Eye (tissue), 1 donor: ENCODE measurements at regions not wholly inside any gene's neighbourhood (a gene's known extent, or its start where the extent isn't known, plus 50 kb on each side); places are given as distances from the start of the nearest gene placed in this dataset.
"Not testable (repeated sequence)": the region's sequence is repeated elsewhere in the genome, so short reads cannot be mapped to it uniquely, and the experiment has no call there.

Source experiments
- DNase-seq: peaks from one replicate; pipeline ENCODE4 v3.0.0-alpha.2; 2015

DNA sequence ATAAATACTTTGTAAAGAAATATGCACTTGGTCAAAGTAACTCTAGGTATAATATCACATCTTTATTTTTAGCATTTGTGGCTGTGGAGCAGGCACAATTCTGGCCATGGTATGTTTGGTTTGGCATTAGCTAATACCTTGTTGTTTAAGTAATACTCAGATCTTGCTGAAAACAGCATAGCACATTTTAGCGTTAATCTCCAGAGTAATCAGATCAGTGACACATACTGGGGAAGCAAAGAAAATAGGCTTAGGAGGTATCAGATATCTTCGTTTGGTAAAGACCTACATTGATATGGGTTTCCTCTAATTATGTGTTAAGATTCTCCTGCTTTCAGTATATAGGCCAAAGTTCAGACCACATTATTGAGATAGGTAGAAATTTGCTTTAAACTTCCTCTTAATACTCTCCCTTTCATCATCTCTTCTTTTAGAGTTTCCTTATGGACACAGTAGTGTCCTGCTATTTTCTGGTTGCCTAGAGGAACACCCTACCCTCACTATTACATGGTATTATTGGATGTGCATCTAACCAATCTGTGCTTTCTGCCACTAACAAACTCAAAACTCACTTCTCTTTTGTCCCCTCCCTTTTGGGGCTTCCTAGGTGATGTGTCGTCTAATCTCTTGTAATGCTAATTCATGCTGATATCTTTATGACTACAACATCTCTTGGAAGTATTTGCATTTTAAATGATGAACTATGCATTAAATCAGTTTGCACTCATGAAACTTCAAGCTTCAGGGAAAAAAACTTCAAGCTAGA, 437.3 kb upstream of the ADAMTSL1 start:
- DNase-seq: no peak

DNA sequence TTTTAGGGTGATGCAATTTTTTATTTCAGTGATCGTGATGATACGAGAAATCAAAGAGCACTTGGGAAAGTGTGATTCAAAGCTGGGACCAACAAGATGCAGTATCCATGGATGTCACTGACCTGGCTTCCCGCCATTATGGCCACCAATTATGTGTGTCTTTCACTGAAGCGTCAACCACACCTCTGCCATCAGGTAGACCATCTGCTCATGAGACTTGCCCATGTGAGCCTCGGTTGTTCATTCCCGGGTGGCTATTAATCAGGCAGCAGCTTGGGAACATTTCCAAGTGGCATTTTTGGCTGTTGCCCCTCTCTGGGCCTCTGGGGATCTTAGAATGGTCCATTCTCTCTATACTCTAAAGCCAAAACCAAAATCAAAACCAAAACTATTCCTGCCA, 436.0 kb upstream of the ADAMTSL1 start:
- no peak for DNase-seq

DNA sequence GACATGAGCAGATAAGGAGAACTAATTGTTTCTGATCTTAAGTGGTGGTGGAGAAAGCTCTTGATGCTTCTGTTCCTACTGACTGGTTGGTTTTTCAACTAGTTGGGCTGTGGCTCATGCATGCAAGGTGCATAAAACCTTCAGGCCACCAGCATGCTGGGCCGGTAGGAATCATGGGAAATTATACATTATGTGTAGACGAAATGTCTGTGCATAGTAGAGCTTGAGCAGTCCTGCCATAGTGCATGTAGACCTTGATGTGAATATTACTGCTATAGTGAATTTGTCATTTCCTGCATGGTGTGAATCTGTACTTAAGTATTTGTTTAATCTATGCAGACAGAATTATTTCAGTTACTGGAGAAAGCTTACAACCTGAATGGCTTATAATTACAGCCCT, 433.6 kb upstream of the ADAMTSL1 start:
- DNase-seq: no peak

DNA sequence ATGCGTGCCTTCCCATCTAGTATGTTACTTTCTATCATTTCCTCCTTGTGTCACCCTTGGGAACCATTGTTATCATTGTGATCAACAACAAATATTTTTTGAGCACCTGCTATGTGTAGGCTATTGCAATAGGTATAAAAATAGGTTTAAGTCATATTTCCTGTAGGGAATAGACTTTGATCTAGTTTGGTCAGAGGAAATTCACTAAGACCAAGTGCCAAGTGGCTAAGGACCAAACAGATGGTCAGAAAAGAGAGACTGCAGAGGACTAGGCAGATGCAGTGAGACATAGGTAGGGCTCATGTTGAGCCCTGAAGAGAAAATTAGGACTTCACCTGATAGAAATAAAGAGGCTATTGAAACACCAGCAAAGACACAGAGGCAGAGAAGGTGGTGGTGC, 430.0 kb upstream of the ADAMTSL1 start:
- DNase-seq: no peak

DNA sequence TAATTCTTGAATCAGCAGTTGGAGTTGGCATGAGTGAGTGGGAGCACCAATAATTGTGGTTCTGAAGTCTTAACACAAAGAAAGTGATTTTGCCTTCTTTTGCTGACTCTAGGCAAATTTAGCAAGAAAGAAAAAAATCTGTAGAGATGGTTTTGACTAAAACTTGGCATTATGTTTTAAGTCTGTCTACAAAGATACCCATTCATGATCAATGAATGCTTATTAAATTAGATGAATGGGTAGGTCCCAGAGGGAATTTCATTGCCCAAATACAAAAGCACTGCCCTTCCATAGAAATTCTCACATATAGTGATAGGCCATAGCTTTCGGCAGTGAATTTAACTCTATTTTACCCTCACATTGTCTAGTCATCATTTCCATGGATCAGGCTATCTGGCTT, 428.6 kb upstream of the ADAMTSL1 start:
- DNase-seq: no peak

DNA sequence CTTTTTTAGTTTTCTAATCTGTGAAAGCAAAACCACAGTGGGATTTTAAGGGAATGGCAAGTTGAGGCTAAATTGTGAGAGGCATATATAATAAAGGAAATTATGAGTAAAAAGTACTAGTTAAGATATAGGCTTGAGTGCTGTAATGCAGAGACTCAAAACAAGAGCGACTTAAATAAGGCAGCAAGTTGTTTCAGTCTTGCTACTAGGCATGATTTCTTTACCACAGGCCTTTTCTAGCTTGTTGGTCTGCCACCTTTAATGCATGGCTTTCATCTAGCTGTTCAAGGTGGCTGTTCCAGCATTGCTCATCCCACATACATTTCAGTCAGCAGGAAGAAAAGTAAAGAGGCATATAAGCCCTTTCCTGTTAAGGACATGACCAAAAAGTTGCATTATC, 427.9 kb upstream of the ADAMTSL1 start:
- no peak for DNase-seq

DNA sequence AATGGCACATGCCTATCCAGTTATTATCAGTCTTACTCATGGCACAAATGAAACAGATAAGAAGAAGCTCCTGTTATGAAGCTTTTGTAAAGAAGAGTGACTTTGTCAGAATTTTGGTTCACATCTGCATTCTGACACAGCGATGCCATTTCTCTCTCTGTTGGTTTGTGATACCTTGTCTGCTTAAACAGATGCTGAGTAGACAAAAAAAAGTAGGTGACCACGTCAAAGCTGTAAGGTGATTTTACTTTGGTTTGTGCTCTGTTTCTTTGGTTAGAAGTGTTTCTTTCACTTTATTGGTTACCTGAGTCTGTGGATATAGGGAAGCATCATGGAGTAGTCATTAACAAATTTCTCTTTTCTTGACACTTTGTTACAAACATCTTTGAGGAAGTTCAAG, 422.3 kb upstream of the ADAMTSL1 start:
- no peak for DNase-seq

GRCh38 chr9:18052060-18052459, 421.9 kb upstream of the ADAMTSL1 start:
- no peak for DNase-seq

DNA sequence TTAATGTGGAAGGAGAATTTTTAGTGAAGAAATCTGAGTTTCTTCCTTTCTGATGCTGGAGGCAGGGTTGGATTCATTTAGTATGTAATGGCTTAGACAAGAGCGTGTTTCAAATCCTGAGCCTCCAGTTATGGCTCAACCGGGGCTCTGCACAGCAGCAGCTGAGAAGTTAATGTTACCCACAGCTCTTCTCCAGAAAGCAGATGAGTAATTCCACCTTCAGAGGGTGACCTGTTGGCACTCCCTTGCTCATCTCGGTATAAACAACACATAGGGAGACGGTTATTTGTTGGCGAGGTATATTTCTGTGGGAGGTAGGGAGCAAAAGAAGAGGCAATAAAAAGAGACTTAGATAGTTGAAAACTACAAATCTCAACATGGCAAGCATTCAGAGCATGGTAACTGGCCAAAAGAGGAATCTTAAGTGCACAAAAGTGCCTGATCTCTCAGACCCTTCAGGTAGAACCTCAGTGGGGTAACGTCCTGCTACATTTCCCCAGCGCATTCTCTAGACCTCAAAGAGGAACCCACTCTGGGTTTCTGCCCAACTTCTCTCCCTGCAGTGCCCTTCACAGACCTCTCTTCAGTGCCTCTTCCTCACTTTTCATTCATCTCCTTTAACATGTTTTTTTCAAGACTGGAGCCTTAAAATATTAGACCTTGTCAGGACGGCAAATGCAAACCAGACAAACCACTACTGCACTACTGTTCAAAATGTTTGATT, 417.5 kb upstream of the ADAMTSL1 start:
- no peak for DNase-seq

DNA sequence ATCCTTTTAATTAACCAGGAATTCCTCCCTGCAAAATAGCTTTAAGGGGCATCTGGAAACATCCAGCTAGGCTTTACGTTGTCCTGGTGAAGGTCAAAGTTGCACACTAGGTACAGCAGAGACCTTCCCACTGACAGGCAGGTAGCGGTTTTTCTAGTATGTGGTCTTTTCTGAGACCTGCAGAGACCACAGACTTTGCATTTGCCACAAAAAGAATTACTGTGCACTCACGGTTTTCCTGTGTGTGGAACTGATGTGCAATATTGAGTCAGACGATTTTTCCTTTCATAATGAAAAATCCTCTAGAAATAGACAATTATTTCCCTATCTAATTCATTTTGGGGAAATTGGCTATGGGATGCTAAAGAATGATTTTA, 417.0 kb upstream of the ADAMTSL1 start:
- no peak for DNase-seq

DNA sequence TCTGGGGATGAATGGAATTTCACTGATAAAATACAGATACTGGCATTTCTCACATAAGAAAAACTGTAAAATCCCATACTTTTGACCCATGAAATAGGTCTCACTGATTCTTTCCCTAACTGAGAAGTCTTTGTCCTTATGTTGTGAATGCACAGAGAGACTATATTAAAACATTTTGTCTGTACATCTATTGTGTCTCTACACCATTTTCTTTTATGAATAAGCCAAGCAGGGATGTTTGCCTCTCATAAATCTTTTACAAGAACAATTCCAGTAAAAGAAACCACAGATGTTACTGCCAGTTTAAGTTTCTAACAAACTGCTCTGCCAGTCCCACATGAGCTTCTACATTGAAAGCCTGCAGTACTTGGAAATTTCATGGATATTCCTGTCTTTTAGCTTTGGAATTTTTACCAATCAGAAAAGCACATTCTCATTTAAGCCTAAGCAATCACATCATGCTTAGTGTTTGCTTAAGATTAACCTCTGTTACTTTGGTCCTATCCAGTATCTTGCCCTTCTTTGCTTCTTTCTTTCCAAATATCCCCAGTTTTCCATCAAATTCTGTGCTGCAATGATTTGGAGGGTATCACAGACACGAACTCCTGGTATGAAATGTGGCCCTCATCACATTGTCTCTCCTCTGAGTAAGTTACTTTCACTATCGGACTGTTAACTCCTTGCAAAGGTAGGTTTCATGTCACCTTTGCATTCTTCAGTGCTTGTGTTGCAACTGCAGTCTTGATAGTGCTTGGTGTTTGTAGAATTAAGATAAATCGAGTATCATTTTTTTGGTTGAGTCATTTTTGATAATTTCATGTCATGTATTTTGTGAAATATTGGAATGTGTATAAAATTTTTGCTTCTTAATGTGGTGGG, 415.1 kb upstream of the ADAMTSL1 start:
- no peak for DNase-seq

GRCh38 chr9:18059447-18059846, 414.5 kb upstream of the ADAMTSL1 start:
- DNase-seq: no peak

- DNase-seq: no peak
These were observed 413.6 kb upstream of the ADAMTSL1 start for GRCh38 chr9:18060269-18060934.

DNA sequence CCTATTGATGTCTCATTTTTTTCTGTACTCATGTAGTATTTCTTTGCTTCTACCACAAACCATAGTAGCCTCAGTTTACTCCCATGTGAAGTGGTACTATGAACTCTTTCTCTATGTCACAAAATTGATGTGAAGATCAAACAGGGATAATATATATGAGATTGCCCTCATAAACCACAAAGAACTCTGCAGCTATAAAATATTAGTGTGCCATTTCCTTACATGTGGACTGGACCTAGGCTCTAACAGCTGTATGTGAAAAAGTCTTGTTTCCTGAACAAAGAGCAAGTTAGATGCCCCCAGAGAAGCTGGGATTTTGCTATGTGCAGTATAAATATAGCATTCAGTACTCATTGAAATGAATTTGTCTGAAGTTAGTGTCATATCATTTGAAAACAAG, 412.6 kb upstream of the ADAMTSL1 start:
- DNase-seq: no peak

- DNase-seq: no peak
These were observed 412.1 kb upstream of the ADAMTSL1 start for GRCh38 chr9:18061856-18062255.

- no peak for DNase-seq
These were observed 410.0 kb upstream of the ADAMTSL1 start for GRCh38 chr9:18063856-18064390.

GRCh38 chr9:18066608-18067007, 407.3 kb upstream of the ADAMTSL1 start:
- DNase-seq: not testable (repeated sequence)

DNA sequence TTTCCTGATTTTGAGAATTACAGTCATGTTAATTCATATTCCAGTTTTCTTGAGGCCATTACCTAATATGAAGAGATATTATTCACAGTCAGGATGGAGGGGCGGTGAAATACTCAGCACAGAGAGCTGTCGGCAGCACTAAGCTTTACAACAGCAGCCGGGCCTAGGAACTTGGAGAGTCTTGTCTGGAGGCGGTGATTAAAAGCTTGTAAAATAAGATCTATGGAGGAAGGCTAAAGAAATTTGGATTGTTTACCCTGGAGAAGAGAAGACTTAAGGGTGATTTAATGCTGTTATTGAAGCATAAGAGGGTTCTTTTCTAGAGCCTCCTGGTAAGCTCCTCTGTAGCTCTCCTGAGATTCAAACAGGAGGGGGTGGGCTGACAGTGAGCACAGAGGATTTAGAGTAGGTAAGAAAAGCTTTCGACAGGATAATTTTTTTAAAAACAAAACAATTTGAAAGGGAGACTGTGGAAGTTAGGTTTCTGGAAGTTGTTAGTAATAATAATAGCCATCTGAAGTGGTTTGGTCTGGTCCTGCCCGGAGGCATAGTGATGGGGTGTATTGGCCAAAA, 406.3 kb upstream of the ADAMTSL1 start:
- no peak for DNase-seq

- no peak for DNase-seq
These were observed 405.1 kb upstream of the ADAMTSL1 start for GRCh38 chr9:18068900-18069299.

DNA sequence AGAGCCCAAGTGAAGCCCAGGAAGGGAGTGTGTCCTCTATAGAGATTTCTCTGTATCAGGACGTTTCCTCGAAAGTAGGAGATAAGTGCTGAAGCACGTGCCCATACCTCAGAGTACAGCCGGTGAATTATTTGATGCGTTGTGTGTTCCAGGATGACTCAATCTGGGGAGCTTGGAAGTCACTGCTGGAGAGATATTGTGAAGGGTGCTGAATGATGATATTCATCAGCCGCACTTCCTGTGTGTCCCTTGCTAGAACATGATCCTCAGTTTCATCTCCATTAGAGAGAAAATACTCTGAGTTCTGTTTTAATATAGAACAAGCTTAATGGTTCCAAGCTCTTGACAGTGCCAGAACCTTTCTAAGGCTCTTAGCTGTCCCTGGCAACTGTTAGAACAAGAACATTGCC, 402.3 kb upstream of the ADAMTSL1 start:
- no peak for DNase-seq

DNA sequence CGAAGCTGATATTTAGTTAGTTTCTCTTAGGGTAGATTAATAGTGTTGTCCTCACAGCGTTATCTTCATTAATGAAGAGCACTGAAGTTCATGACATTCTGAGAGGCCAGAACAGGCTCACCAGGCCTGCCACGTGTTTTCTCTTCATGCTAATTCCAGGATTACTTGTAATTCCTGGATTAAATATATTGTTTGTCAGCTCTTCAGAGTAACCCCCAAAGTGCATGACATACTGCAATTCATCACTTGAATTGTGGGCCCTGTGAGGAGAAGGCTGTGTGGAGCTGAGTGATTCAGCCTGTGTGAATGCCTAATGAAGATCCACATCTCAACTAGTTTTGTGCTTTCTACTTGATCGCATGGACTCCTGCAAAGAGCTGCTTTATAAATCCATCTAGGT, 401.0 kb upstream of the ADAMTSL1 start:
- no peak for DNase-seq

DNA sequence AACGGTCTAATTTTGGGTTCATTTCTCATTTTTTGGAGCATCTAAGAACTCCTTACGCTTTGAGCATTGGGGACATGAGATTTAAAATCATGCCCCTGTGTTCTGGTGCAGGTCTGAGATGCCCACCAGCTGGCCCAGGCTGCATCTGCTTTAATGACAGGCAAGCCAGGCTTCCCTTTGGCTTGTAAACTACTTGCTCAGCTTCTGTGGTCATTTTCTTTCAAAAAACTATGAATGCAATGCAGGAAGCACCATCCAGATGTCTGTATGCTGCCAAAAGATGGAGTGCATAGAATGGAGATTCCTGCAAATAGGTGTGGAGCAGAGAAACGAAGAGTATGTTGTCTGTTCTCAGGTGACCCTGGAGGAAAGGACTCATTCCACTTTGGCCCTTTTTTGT, 399.9 kb upstream of the ADAMTSL1 start:
- no peak for DNase-seq
